AG09319 (cell line): ENCODE measurements at regions not wholly inside any gene's neighbourhood (a gene's known extent, or its start where the extent isn't known, plus 50 kb on each side); places are given as distances from the start of the nearest gene placed in this dataset.
A peak's percentile ranks its signal among the peaks of the same experiment; 100 is the strongest.

Source experiments
- DNase-seq: peaks from one replicate; pipeline ENCODE4 v3.0.0-alpha.2; 2010; ENCODE audit warnings: low read depth; ENCODE audit errors: extremely low read depth
- CTCF ChIP-seq: IDR thresholded peaks from 2 replicates; pipeline ENCODE4 v1.5.1; 2011; ENCODE audit warnings: low read depth, mild to moderate bottlenecking, inconsistent platforms, low read length, moderate library complexity

GRCh38 chr10:112005044-112005443 is 178.5 kb downstream of the GPAM start:
- no peak for TF ChIP-seq CTCF
- DNase-seq, result no peak

- TF ChIP-seq CTCF, result no peak
- DNase-seq, result no peak
Observed at GRCh38 chr10:112006407-112006806, 177.2 kb downstream of the GPAM start.

DNA sequence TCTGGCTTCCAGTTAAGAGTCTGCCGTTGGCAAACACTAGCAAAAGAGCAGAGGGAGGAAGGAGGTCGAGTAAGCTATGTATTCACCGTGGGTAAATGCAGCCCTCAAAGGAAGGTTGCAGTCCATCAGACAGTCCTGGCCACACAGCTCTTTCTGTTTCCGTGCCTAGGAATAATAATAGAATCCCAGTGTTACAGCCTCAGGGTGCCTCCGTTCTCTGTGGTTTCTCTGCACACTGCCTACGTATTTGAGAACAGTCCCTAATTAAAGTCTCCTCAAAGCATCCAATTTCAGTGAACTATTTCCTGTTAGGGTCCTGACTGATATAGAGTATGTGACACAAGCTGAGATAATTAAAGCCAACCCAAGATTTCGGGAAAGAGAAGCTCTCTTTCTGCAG is 176.7 kb downstream of the GPAM start:
- DNase-seq, result no peak
- no peak for TF ChIP-seq CTCF

- TF ChIP-seq CTCF, result no peak
- DNase-seq, result no peak
Observed at GRCh38 chr10:112022196-112022595, 161.4 kb downstream of the GPAM start.

GRCh38 chr10:112024079-112024478 is 159.5 kb downstream of the GPAM start:
- TF ChIP-seq CTCF, result no peak
- DNase-seq, result no peak

DNA sequence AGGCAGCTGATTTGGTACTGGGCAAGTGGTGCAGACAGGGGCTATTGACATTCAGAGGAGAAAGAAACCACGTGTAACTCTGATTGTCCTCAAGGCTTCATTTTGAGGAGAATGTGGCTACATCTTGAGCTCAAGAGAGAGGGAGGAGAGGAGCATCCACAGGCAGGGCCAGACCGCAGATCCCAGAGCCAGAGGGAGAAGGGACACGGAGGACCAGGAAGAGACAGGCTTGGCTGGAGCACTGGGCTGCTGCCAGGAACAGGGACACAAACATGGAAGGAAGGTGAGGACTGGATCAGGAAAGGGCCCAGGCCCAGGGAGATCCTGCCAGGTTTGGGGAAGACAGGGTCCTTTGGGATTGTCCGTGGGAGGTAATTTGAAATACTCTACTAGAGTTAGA is 158.3 kb downstream of the GPAM start:
- DNase-seq, result no peak
- TF ChIP-seq CTCF, result no peak

GRCh38 chr10:112026438-112026837 is 157.1 kb downstream of the GPAM start:
- DNase-seq, result no peak
- peak; percentile 13 for TF ChIP-seq CTCF
